Colonic mucosa (tissue), 4 donors: ENCODE measurements at regions not wholly inside any gene's neighbourhood (a gene's known extent, or its start where the extent isn't known, plus 50 kb on each side); places are given as distances from the start of the nearest gene placed in this dataset.

Source experiments
- DNase-seq: peaks from one replicate; pipeline ENCODE4 v3.0.0-alpha.2; 2020
- H3K27ac ChIP-seq: fragments of 200-600 bp; one replicate; pipeline ENCODE4 v1.8.0; 2021
- H3K27me3 ChIP-seq: fragments of 200-600 bp; one replicate; pipeline ENCODE4 v1.8.0; 2021
- H3K36me3 ChIP-seq: fragments of 200-600 bp; one replicate; pipeline ENCODE4 v1.8.0; 2021
- H3K4me1 ChIP-seq: fragments of 200-600 bp; one replicate; pipeline ENCODE4 v1.8.0; 2021; ENCODE audit warnings: mild to moderate bottlenecking
- H3K4me3 ChIP-seq: fragments of 200-600 bp; one replicate; pipeline ENCODE4 v1.8.0; 2021
- H3K9ac ChIP-seq, 2 donors: one replicate each; pipeline ENCODE4 v1.7.0; 2013; ENCODE audit warnings: control low read depth in 2 of 2, low read depth in 2 of 2, low read length in 2 of 2
- H3K9me3 ChIP-seq: fragments of 200-600 bp; one replicate; pipeline ENCODE4 v1.8.0; 2021
- CTCF ChIP-seq: fragments of 200-600 bp; IDR thresholded peaks from one replicate; pipeline ENCODE4 v1.8.0; 2022; ENCODE audit warnings: antibody characterized with exemption, mild to moderate bottlenecking
- intact Hi-C: fragments of 100-400 bp; cut with DNase I; formaldehyde crosslinking; loops from one replicate; pipeline ENCODE4 v1.14.1; 2022
- donor health status: healthy.
- donor health status: DM: no; HTN: no; CAD: no.
- donor health status: DM: no; HTN: no; CAD: no.

- TF ChIP-seq CTCF: no peak
- intact Hi-C loops: no loop called here
- no peak overlapping the region for H3K4me3 ChIP-seq
- no peaks in the 10 kb centered on the region for H3K9me3 ChIP-seq
- H3K9ac ChIP-seq: no peak overlapping the region
- H3K27me3 ChIP-seq: no peaks in the 10 kb centered on the region
- H3K4me1 ChIP-seq: no peaks in the 10 kb centered on the region
- H3K36me3 ChIP-seq: no peaks in the 10 kb centered on the region
- no peak overlapping the region for H3K27ac ChIP-seq
- DNase-seq: no peak
These were observed 231.8 kb downstream of the ETAA1 start for GRCh38 chr2:67628892-67629291.

GRCh38 chr2:67631483-67631882, 234.3 kb downstream of the ETAA1 start:
- intact Hi-C loops: no loop called here
- Histone ChIP-seq H3K27me3 (no peaks in the 10 kb centered on the region), H3K27ac (no peak overlapping the region), H3K4me1 (no peaks in the 10 kb centered on the region), H3K9ac (no peak overlapping the region), H3K36me3 (no peaks in the 10 kb centered on the region), H3K4me3 (no peak overlapping the region), H3K9me3 (no peaks in the 10 kb centered on the region)
- TF ChIP-seq CTCF: no peak
- DNase-seq: no peak

GRCh38 chr2:67633212-67633856, 236.2 kb downstream of the ETAA1 start:
- Histone ChIP-seq H3K36me3 (no peaks in the 10 kb centered on the region), H3K9me3 (no peaks in the 10 kb centered on the region), H3K27ac (no peak overlapping the region), H3K9ac (no peak overlapping the region), H3K4me3 (no peak overlapping the region), H3K27me3 (no peaks in the 10 kb centered on the region), H3K4me1 (no peaks in the 10 kb centered on the region)
- intact Hi-C loops: no loop called here
- DNase-seq: no peak
- TF ChIP-seq CTCF: no peak

GRCh38 chr2:67638146-67638545, 241.0 kb downstream of the ETAA1 start:
- Histone ChIP-seq H3K27ac (no peak overlapping the region), H3K27me3 (no peaks in the 10 kb centered on the region), H3K36me3 (no peaks in the 10 kb centered on the region), H3K4me1 (no peaks in the 10 kb centered on the region), H3K9me3 (no peaks in the 10 kb centered on the region), H3K9ac (no peak overlapping the region), H3K4me3 (no peak overlapping the region)
- no peak for TF ChIP-seq CTCF
- DNase-seq: no peak
- intact Hi-C loops: no loop called here

GRCh38 chr2:67641312-67642045, 244.3 kb downstream of the ETAA1 start:
- DNase-seq: no peak
- intact Hi-C loops: no loop called here
- H3K27me3 ChIP-seq: no peaks in the 10 kb centered on the region
- H3K4me1 ChIP-seq: no peaks in the 10 kb centered on the region
- no peak overlapping the region for H3K27ac ChIP-seq
- no peaks in the 10 kb centered on the region for H3K36me3 ChIP-seq
- no peak for TF ChIP-seq CTCF
- H3K9me3 ChIP-seq: no peaks in the 10 kb centered on the region
- no peak overlapping the region for H3K4me3 ChIP-seq
- H3K9ac ChIP-seq: no peak overlapping the region
